Liver (tissue), 8 donors: ENCODE measurements at regions not wholly inside any gene's neighbourhood (a gene's known extent, or its start where the extent isn't known, plus 50 kb on each side); places are given as distances from the start of the nearest gene placed in this dataset.

Experiments used
- DNase-seq: peaks from one replicate; pipeline ENCODE4 v3.0.0-alpha.2; 2017; ENCODE audit warnings: low spot score
- H3K27ac ChIP-seq, 2 donors: one replicate each; pipeline ENCODE4 v1.7.0; 2013; ENCODE audit warnings: inconsistent platforms in 2 of 2, low read length in 2 of 2, control low read depth in 1 of 2, low read depth in 1 of 2, mild to moderate bottlenecking in 1 of 2
- H3K27me3 ChIP-seq, 4 donors: one replicate each; pipeline versions ENCODE4 v1.6.1 to v1.7.0; 2013; ENCODE audit warnings: low read length in 3 of 4, inconsistent platforms in 1 of 4, mild to moderate bottlenecking in 1 of 4, moderate library complexity in 1 of 4; ENCODE audit not compliant: control insufficient read depth in 4 of 4, insufficient read depth in 4 of 4
- H3K36me3 ChIP-seq, 4 donors: one replicate each; pipeline versions ENCODE4 v1.6.1 to v1.7.0; 2013; ENCODE audit warnings: low read length in 3 of 4, mild to moderate bottlenecking in 3 of 4, low read depth in 1 of 4, moderate library complexity in 1 of 4; ENCODE audit not compliant: control insufficient read depth in 4 of 4, insufficient read depth in 3 of 4
- H3K4me1 ChIP-seq, 4 donors: one replicate each; pipeline versions ENCODE4 v1.6.1 to v1.7.0; 2013; ENCODE audit warnings: low read length in 3 of 4, mild to moderate bottlenecking in 3 of 4, moderate library complexity in 1 of 4; ENCODE audit not compliant: control insufficient read depth in 4 of 4, insufficient read depth in 4 of 4
- H3K4me3 ChIP-seq, 3 donors: one replicate each; pipeline versions ENCODE4 v1.6.1 to v1.7.0; 2013; ENCODE audit warnings: low read length in 3 of 3, control low read depth in 1 of 3, low read depth in 1 of 3, mild to moderate bottlenecking in 1 of 3
- H3K9ac ChIP-seq, 2 donors: one replicate each; pipeline ENCODE4 v1.7.0; 2013; ENCODE audit warnings: low read length in 2 of 2, mild to moderate bottlenecking in 2 of 2, moderate library complexity in 2 of 2, control low read depth in 1 of 2, low read depth in 1 of 2
- H3K9me3 ChIP-seq, 4 donors: one replicate each; pipeline versions ENCODE4 v1.6.1 to v1.7.0; 2013; ENCODE audit warnings: low read length in 3 of 4; ENCODE audit not compliant: control insufficient read depth in 4 of 4
- ATF3 ChIP-seq: IDR thresholded peaks from 2 replicates; pipeline ENCODE4 v1.6.1; 2016; ENCODE audit warnings: antibody characterized with exemption
- FOXA2 ChIP-seq: IDR thresholded peaks from 2 replicates; pipeline ENCODE4 v1.6.1; 2016; ENCODE audit warnings: antibody characterized with exemption
- GABPA ChIP-seq, 2 donors: IDR thresholded peaks in 1 of 2; conservative IDR thresholded peaks in 1 of 2; 2 replicates each; pipeline ENCODE4 v1.6.1; 2016; ENCODE audit warnings: antibody characterized with exemption in 2 of 2, mild to moderate bottlenecking in 1 of 2, moderate library complexity in 1 of 2
- HNF4A ChIP-seq, 2 donors: conservative IDR thresholded peaks; 2 replicates each; pipeline ENCODE4 v1.6.1; 2016; ENCODE audit warnings: antibody characterized with exemption in 2 of 2, mild to moderate bottlenecking in 2 of 2
- HNF4G ChIP-seq: IDR thresholded peaks from 2 replicates; pipeline ENCODE4 v1.6.1; 2016; ENCODE audit warnings: antibody characterized with exemption
- JUND ChIP-seq, 2 donors: IDR thresholded peaks; 2 replicates each; pipeline ENCODE4 v1.6.1; 2016; ENCODE audit warnings: antibody characterized with exemption in 2 of 2
- MAX ChIP-seq: IDR thresholded peaks from 2 replicates; pipeline ENCODE4 v1.6.1; 2016; ENCODE audit warnings: antibody characterized with exemption
- NR2F2 ChIP-seq: IDR thresholded peaks from 2 replicates; pipeline ENCODE4 v1.6.1; 2016; ENCODE audit warnings: antibody characterized with exemption
- RAD21 ChIP-seq, 2 donors: IDR thresholded peaks; 2 replicates each; pipeline ENCODE4 v1.6.1; 2016; ENCODE audit warnings: antibody characterized with exemption in 2 of 2, mild to moderate bottlenecking in 2 of 2
- RXRA ChIP-seq, 2 donors: IDR thresholded peaks; 2 replicates each; pipeline ENCODE4 v1.6.1; 2017 to 2018; ENCODE audit warnings: antibody characterized with exemption in 2 of 2, mild to moderate bottlenecking in 1 of 2
- SP1 ChIP-seq: IDR thresholded peaks from 2 replicates; pipeline ENCODE4 v1.6.1; 2018; ENCODE audit warnings: antibody characterized with exemption, mild to moderate bottlenecking
- TAF1 ChIP-seq: conservative IDR thresholded peaks from 2 replicates; pipeline ENCODE4 v1.6.1; 2016; ENCODE audit warnings: antibody characterized with exemption, mild to moderate bottlenecking
- WGBS: extraction: QIAGEN DNeasy Blood & Tissue Kit; methylation state at CpG from one replicate; pipeline ENCODE4 v1.1.7; 2013; 5-methylcytosine and 5-hydroxymethylcytosine counted together
- TF ChIP-seq, protein P1 (sequence below): fragments of 150-350 bp; IDR thresholded peaks from 2 replicates; pipeline ENCODE4 v1.5.1; 2017; ENCODE audit warnings: improper control_type of control experiment, low read depth, low read length; ENCODE audit not compliant: missing input control
- TF ChIP-seq, protein P2 (sequence below): IDR thresholded peaks from 2 replicates; pipeline ENCODE4 v1.6.1; 2016; ENCODE audit warnings: antibody characterized with exemption, mild to moderate bottlenecking
- TF ChIP-seq, protein P3 (sequence below): IDR thresholded peaks from 2 replicates; pipeline ENCODE4 v1.6.1; 2016; ENCODE audit warnings: antibody characterized with exemption
- donor health status: healthy.
- donor health status: healthy.
- donor health status: healthy.
- donor health status: healthy.
- donor health status: healthy.

GRCh38 chr6:119539066-119539746 is 189.6 kb upstream of the MAN1A1 start:
- no peak for DNase-seq

GRCh38 chr6:119536666-119537065 is 187.1 kb upstream of the MAN1A1 start:
- WGBS, result 93% methylated on average over 5 of the region's 5 CpGs
- no peaks in the 10 kb centered on the region for H3K36me3 ChIP-seq
- DNase-seq, result no peak
- H3K9me3 ChIP-seq, result no peaks in the 10 kb centered on the region
- no peaks in the 10 kb centered on the region for H3K4me1 ChIP-seq
- no peak overlapping the region for H3K4me3 ChIP-seq
- no peaks in the 10 kb centered on the region for H3K27me3 ChIP-seq
- no peak overlapping the region for H3K27ac ChIP-seq
- TF ChIP-seq, protein P1, sequence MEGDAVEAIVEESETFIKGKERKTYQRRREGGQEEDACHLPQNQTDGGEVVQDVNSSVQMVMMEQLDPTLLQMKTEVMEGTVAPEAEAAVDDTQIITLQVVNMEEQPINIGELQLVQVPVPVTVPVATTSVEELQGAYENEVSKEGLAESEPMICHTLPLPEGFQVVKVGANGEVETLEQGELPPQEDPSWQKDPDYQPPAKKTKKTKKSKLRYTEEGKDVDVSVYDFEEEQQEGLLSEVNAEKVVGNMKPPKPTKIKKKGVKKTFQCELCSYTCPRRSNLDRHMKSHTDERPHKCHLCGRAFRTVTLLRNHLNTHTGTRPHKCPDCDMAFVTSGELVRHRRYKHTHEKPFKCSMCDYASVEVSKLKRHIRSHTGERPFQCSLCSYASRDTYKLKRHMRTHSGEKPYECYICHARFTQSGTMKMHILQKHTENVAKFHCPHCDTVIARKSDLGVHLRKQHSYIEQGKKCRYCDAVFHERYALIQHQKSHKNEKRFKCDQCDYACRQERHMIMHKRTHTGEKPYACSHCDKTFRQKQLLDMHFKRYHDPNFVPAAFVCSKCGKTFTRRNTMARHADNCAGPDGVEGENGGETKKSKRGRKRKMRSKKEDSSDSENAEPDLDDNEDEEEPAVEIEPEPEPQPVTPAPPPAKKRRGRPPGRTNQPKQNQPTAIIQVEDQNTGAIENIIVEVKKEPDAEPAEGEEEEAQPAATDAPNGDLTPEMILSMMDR, result no peak
- TF ChIP-seq GABPA (IDR thresholded peaks at IDR 0.05 in 1 of 2, conservative IDR thresholded peaks at IDR 0.05 in 1 of 2) (no peak), RAD21 (IDR thresholded peaks at IDR 0.05) (no peak), JUND (IDR thresholded peaks at IDR 0.05) (no peak), RXRA (IDR thresholded peaks at IDR 0.05) (no peak), TAF1 (no peak), SP1 (no peak)
- TF ChIP-seq, protein P2, sequence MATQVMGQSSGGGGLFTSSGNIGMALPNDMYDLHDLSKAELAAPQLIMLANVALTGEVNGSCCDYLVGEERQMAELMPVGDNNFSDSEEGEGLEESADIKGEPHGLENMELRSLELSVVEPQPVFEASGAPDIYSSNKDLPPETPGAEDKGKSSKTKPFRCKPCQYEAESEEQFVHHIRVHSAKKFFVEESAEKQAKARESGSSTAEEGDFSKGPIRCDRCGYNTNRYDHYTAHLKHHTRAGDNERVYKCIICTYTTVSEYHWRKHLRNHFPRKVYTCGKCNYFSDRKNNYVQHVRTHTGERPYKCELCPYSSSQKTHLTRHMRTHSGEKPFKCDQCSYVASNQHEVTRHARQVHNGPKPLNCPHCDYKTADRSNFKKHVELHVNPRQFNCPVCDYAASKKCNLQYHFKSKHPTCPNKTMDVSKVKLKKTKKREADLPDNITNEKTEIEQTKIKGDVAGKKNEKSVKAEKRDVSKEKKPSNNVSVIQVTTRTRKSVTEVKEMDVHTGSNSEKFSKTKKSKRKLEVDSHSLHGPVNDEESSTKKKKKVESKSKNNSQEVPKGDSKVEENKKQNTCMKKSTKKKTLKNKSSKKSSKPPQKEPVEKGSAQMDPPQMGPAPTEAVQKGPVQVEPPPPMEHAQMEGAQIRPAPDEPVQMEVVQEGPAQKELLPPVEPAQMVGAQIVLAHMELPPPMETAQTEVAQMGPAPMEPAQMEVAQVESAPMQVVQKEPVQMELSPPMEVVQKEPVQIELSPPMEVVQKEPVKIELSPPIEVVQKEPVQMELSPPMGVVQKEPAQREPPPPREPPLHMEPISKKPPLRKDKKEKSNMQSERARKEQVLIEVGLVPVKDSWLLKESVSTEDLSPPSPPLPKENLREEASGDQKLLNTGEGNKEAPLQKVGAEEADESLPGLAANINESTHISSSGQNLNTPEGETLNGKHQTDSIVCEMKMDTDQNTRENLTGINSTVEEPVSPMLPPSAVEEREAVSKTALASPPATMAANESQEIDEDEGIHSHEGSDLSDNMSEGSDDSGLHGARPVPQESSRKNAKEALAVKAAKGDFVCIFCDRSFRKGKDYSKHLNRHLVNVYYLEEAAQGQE, result no peak
- H3K9ac ChIP-seq, result no peak overlapping the region

More at GRCh38 chr6:119539066-119539746, 189.6 kb upstream of the MAN1A1 start:
- 80% methylated on average over 3 of the region's 3 CpGs for WGBS
- TF ChIP-seq RAD21 (IDR thresholded peaks at IDR 0.05) (peak in 1 of 2 donors; percentile 17), HNF4A (conservative IDR thresholded peaks at IDR 0.05) (no peak)
- H3K27ac ChIP-seq, result no peak overlapping the region
- H3K4me1 ChIP-seq, result no peaks in the 10 kb centered on the region
- no peak overlapping the region for H3K4me3 ChIP-seq
- H3K36me3 ChIP-seq, result no peaks in the 10 kb centered on the region
- no peak overlapping the region for H3K9ac ChIP-seq
- H3K27me3 ChIP-seq, result no peaks in the 10 kb centered on the region
- no peaks in the 10 kb centered on the region for H3K9me3 ChIP-seq

DNA sequence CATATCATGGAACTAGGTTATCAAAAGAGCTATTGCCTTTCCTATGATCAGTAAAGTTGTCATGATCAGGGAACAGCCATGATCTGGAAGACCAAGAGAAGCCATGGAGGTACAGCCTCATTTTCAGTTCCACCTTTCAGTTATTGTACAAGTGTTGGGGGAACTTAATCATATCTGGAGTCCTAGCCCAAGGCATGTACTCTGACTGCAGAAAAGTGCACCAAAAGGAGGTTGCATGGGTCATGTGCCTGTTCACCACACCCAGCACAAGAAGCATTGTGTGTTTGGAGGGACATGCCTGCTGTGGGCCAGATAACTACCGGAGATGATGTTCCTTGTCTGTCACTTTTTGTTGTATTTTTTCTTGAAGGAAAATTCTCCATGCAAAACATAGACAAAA is 185.8 kb upstream of the MAN1A1 start:
- WGBS, result 71% methylated on average over 1 of the region's 1 CpG
- no peaks in the 10 kb centered on the region for H3K9me3 ChIP-seq
- no peaks in the 10 kb centered on the region for H3K36me3 ChIP-seq
- no peak overlapping the region for H3K4me3 ChIP-seq
- no peak overlapping the region for H3K27ac ChIP-seq
- DNase-seq, result no peak
- no peak overlapping the region for H3K9ac ChIP-seq
- H3K27me3 ChIP-seq, result no peaks in the 10 kb centered on the region
- no peaks in the 10 kb centered on the region for H3K4me1 ChIP-seq
- TF ChIP-seq FOXA2, result no peak
- TF ChIP-seq HNF4G, result no peak
- no peak for TF ChIP-seq RXRA (IDR thresholded peaks at IDR 0.05)
- TF ChIP-seq, protein P3, sequence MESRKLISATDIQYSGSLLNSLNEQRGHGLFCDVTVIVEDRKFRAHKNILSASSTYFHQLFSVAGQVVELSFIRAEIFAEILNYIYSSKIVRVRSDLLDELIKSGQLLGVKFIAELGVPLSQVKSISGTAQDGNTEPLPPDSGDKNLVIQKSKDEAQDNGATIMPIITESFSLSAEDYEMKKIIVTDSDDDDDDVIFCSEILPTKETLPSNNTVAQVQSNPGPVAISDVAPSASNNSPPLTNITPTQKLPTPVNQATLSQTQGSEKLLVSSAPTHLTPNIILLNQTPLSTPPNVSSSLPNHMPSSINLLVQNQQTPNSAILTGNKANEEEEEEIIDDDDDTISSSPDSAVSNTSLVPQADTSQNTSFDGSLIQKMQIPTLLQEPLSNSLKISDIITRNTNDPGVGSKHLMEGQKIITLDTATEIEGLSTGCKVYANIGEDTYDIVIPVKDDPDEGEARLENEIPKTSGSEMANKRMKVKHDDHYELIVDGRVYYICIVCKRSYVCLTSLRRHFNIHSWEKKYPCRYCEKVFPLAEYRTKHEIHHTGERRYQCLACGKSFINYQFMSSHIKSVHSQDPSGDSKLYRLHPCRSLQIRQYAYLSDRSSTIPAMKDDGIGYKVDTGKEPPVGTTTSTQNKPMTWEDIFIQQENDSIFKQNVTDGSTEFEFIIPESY, result no peak
- TF ChIP-seq GABPA (IDR thresholded peaks at IDR 0.05 in 1 of 2, conservative IDR thresholded peaks at IDR 0.05 in 1 of 2), result no peak
- TF ChIP-seq JUND (IDR thresholded peaks at IDR 0.05), result no peak
- no peak for TF ChIP-seq HNF4A (conservative IDR thresholded peaks at IDR 0.05)
- TF ChIP-seq TAF1, result no peak
- no peak for TF ChIP-seq SP1
- TF ChIP-seq NR2F2, result no peak
- TF ChIP-seq, protein P2, result no peak
- TF ChIP-seq RAD21 (IDR thresholded peaks at IDR 0.05), result no peak
- TF ChIP-seq ATF3, result no peak
- TF ChIP-seq MAX, result no peak
